CD4-positive, alpha-beta T cell treated with Interleukin-2 at 100 ng/mL for 4 hours (primary cell): ENCODE measurements at regions not wholly inside any gene's neighbourhood (a gene's known extent, or its start where the extent isn't known, plus 50 kb on each side); places are given as distances from the start of the nearest gene placed in this dataset.
A peak's percentile ranks its signal among the peaks of the same experiment; 100 is the strongest.
"Not testable (repeated sequence)": the region's sequence is repeated elsewhere in the genome, so short reads cannot be mapped to it uniquely, and the experiment has no call there.

Experiments used
- DNase-seq: peaks from one replicate; pipeline ENCODE4 v3.0.0-alpha.2; 2020; ENCODE audit warnings: low spot score

DNA sequence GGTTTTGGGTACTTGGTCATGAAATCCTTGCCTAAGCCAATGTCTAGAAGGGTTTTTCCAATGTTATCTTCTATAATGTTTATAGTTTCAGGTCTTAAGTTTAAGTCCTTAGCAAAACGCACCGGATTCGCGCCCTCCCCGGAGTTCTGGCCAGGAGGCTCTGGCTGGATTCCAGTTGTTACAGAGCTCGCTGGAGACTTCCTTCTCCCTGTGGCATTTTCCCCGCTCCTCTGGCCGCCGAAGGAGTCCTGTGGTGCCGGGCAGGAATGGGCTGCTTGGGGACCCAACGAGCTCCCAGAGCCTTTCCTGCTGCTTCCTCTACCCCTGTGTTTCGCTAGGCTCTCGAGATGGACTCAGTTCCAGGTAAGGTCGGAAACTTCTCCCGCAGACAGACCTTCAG is 335.9 kb downstream of the AEBP2 start:
- no peak for DNase-seq

DNA sequence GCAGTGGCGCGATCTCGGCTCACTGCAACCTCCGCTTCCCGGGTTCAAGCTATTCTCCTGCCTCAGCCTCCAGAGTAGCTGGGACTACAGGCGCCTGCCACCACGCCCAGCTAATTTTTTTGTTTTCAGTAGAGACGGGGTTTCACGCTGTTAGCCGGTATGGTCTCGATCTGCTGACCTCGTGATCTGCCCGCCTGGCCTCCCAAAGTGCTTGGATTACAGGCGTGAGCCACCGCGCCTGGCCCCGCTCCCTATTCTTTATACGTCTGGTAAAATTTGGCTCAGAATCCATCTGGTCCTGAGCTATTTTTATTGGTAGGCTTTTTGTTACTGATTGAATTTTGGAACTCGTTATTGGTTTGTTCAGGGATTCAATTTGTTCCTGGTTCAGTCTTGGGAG is 336.7 kb downstream of the AEBP2 start:
- DNase-seq, result not testable (repeated sequence)

DNA sequence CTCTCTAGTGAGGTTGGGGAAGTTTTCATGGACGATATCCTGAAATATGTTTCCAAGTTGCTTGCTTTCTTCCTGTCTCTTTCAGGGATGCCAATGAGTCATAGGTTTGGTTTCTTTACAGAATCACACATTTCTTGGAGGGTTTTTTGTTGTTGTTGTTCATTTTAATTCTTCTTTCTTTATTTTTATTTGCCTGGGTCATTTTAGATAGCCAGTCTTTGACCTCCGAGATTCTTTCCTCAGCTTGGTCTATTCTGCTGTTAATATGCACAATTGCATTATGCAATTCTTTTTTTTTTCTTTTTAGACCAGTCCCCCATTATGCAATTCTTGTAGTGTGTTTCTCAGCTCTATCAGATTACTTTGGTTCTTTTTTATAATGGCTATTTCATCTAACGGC is 338.9 kb downstream of the AEBP2 start:
- DNase-seq, result no peak

DNA sequence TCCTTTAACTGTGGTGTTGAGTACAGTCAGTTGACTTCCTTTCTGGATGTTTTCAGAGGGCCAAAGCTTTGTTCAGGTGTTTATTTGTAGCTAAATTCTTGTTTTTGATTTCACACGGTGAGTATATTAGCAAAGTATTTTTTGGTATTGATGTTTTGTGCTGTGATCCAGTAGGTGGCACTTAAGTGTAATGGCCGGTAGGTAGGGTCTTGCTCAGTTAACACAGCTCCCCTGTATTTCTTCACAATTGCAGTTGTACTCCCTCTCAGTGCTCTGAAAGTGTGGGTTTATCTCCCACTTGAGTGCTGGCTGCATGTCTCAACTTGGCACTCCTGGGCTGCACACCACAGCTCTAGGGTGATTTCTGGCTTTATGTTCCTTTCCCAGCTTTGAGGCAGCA is 339.5 kb downstream of the AEBP2 start:
- DNase-seq, result no peak

DNA sequence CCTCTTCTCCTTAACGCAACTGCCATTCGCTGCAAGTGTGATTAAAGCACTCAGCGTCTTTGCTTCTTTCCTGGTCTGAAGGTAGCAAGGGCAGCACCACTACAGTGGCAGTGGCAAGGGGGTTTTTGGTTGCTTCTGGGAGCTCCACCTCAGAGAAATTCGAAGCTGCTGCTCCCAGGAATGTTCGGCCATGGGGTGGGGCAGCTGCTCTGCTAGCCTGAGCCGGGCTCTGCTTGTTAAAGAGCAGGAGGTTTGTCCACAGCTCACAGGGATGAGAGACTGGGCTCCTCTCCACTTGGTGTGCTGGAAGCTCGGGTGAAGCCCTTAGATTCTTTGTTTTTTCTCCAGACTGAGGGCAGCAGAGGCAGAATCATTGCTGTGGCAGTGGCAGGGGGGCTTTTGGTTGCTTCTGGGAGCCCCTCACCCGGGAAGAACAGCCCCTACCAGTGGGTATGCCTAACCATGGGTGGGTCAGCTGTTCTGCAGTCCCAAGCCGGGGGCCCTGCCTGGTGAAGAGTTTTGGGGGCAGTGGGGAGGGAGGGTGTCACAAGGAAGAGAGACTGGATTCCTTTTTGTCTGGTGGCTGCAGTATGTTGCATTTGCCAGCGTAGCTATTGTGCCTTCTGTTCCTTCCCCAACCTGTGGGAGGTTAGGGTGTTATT is 340.2 kb downstream of the AEBP2 start:
- DNase-seq, result no peak

DNA sequence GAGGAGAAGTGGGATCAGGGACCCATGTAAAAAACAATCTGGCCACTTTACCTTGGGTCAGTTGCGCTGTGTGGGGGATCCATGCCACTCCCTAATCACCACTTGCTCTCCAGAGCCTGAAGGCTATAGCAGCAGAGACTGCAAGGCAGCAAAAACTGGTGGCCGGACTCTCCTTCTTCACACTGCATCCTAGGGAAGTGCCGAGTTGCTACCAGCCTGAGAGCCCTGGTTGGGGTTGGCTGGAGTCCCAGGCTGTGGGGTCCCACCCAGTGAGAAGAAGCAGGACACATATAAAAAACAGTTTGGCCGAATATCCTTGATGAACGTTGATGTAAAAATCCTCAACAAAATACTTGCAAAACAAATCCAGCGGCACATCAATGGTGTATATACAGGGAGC is 341.2 kb downstream of the AEBP2 start:
- DNase-seq, result no peak

DNA sequence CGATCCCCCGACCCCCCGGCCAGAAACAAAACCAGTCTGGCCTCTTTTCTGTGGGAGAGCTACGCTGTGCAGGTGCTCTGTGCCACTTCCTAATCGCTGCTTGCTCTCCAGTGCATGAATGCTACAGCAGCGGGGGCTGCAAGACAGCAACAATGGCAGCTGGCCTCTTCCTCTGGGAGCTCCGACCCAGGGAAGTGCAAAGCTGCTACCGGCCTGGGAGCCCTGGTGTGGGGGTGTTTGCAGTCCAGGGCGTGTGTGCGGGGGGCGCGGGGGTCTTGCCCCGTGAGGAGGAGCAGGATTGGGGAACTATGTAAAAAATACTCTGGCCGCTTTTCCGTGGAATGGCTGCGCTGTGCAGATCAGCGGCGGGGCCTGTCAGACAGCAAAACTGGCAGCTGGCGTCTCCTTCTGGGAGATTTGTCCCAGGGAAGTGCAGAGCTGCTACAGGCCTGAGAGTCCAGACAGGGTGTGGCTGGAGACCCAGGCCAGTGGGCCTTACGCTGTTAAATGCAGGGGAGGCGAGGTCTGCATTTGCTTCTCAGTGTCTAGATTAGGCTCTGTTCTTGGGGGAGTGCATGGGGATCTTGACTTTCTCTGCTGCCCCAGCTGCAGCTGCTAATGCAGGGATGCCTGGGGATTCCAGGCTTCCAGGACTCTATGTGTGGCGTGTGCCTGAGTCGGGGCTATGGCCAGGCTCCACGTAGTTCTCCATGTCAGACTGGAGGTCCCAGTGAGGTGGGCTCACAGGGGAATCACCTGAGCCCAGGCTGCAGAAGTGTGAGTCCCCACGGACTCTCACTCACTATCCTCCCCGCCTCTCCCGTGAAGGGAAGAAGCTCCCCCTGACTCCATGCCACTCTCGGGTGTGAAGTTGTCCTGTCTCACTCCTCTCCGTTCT is 344.5 kb downstream of the AEBP2 start:
- no peak for DNase-seq

DNA sequence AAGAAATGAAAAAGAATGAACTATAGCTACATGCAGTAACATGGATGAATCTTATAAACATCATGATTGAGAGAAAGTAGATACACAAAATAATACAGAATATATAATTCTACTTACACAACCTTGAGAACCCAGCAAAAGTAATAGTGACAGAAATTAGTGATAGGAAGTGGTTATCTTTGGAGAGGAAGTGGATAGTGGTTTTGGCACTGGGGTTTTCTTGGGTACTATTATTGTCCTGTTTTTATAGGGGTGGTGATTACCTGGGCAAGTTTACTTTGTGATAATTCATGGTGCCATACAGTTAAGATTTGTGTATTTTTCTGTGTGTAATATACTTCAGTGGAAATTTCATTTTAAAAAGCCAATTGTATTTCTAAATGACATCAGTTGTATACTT is 352.7 kb downstream of the AEBP2 start:
- DNase-seq, result peak; percentile 10

DNA sequence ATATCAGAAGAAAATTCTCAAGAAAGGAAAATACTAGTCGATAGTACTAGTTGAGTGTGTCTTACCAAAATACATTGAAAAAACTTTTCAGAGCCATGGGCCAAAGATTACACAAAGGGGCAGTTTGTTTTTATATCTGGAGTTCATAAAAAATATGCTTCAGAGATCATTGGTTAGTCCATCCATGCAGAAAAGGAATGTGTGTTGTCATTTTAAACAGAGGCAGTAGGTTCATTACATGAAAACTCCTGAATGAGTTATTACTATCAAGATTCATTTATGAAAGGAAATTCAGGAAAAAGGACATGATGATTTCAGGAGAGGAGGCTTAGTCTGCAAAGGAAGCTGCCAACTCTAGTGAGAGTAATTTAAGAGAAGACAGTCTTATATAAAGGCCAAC is 354.8 kb downstream of the AEBP2 start:
- no peak for DNase-seq

DNA sequence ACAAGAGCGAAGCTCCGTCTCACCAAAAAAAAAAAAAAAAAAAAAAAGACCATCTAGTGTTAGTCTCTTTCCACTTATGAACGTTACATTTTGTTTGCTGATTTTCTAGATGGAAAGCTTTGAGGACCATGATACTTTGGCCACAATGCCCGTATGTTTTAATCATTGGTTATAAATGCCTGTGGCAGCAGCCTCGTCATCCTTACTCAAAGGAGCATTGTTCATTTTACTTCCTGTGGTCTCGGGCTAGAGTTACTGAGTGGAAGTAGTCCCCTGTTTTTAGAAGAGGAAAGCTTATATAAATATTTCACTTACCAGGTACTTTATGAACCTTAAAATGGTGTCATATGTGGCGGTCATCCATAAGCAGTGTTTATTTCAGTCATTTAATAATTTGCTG is 359.9 kb downstream of the AEBP2 start:
- no peak for DNase-seq

DNA sequence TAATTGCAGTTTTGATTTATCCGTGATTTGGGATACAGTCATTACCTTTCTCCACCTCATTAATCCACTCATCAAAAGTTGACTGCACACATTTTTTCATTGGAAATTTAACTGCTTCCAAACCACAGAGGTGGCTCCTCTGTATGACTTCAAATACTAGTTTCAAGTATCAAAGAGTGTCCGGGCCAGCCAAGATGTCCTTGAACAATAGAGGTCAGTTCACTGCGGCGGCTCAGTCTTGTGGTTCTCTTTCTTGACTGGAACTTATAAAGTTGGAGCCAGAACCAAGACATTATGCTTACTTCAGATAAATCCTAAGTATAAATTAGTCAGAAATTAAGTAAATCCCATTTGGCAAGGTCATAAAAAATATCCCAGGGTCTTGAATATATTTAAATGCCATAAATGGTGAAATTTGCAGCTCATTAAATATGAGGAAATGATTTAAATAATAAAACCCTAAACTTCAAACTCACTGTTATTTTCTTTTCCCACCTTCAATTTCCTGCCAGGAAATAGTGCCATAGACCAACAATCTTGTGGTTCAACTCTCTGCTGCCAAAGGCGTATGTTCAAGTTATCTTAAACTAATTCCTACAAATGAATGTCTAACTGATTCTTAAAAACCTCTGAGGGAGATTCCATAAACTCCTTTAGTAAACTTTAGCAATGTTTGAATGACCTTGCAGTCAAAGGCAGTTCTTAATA is 360.8 kb downstream of the AEBP2 start:
- no peak for DNase-seq

DNA sequence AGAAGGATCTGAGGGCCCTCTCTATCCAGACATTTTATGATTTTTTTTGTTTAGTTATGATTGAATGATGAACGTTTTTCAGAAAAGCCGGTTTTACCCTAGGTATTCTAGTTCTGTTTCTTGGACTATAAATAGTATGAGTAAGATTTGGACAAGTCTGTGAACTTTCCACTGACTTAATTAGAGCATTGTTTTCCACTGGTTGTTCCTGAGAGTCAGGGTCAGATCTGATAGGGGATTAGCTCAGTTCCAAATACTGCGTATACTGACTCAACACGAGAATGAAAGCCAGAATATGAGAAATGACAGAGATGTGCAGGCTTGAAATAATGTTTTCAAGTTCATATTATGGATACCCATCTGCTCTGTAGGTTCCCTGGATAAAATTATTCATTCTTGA is 361.6 kb downstream of the AEBP2 start:
- DNase-seq, result no peak

DNA sequence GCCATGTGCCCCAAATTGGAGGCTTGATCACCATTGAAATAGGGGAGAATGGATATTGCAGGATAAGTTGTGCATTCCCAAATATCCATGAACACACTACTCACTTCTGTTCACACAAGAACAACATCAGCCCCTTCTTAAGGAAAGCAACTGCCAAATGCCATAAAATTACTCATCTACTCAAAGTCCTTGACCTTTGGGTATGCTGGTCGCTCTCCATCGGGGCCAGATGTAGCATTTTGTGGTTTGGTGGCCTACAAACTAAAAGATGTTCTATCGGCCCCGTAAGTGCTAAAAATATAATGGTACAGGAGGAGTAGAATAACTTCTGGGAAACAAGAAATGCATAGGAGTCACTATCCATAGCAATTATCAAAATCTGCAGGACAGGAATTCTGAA is 362.6 kb downstream of the AEBP2 start:
- DNase-seq, result no peak

DNA sequence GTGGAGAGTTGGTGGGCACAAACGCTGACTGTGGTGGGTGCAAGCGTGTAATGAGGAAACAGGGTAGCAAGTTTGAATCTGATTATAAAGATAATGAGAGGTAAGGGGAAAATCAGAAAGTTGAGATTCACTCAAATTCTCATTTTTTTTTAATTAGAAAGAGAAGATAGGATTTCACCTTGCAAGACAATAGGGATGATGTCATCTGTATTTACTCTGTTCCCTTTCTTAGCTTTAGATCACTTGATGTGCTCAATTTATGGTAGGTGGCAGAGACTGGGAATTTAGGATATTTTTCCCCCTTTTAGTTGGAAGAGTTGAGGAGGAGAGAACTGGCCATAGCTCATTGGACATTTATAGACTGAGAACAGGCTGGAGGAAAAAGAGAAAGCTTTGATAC is 363.6 kb downstream of the AEBP2 start:
- DNase-seq, result no peak

DNA sequence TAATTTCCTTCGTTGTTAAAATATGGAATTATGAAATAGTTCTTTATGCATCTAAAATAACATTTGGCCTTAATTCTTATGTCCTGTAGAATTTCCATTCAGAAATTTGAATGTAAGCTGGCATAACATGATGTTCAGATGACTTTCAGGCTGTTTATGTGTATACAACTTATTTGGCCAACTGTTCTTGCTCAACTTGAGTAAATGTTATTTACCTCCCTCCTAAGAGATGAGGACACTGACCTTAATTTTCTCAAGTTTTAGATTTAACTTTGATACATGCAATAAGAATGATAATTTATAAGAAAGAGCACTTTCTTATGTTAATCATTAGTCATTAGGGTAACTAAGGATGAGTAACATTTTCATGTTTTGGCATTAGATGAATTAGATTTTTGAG is 365.4 kb downstream of the AEBP2 start:
- no peak for DNase-seq

DNA sequence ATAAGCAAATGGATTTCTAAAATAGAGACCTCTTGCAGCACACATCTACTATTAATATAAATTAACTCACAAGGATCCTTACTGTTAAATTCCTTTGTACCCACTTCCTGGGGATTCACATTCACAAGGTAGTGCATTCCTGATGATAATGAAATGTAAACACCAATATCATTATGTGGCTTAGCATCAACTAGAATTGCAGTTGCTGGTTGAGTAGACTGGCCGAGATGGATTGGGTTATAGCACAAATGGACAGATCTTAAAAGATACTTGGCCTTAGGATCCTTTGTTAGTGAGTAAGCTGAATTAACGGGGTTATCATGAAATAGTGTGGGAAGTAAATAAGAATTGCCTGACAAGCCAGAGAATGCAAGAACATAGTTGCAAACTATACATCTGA is 369.1 kb downstream of the AEBP2 start:
- DNase-seq, result no peak

DNA sequence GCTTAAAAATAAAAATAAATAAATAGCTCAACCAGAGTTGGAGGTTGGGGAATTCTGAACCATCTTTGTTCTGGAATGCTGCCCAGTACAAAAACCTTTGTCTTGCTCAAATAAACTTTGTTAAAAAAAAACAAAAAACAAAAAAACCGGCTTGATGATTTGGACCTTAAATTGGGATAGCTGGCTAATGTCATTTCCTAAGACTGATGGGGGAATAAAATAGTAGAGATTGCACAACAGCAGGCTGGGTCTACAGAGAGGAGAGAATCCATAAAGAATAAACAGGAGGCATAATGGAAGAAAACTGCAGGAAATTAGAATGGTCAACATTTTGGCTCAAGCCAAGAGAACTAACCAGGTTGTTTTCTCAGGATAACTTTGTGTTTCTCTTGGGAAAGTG is 370.9 kb downstream of the AEBP2 start:
- no peak for DNase-seq

DNA sequence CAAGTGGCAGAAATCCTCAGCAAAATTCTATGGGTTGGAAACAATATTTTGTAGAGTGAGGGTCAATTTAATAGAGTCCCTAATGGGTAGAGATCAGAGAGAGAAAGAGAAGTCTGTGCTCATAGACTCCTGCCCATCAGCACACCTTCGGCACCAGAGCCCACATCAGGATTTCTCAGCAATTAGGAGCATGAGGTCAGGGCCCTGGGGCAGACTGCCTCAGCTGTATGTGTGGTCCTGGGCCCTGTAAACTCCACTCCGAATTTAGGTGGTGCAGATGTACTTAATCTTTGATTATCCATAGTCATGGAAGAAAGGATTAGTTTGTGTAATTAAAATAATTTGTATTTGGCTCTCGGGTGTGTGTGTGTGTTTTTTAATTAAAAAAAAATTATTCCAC is 372.6 kb downstream of the AEBP2 start:
- DNase-seq, result no peak

DNA sequence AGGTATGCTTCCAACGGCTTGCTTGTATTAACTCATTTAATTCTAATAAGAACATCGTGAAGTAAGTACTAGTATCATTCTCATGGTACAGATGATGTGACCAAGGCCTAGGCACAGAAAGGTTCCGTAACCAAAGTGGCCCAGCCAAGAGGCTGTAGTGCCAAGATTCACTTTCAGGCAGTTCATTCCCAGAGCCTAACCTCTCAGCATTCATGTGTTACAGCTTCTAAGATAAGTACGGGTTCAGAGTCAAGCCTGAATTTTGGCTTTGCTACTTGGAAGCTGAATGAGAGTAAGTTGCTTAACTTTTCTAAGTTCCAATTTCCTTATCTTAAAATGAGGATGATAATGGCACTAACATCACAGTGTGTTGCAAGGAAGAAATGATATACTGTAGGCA is 379.9 kb downstream of the AEBP2 start:
- DNase-seq, result no peak

DNA sequence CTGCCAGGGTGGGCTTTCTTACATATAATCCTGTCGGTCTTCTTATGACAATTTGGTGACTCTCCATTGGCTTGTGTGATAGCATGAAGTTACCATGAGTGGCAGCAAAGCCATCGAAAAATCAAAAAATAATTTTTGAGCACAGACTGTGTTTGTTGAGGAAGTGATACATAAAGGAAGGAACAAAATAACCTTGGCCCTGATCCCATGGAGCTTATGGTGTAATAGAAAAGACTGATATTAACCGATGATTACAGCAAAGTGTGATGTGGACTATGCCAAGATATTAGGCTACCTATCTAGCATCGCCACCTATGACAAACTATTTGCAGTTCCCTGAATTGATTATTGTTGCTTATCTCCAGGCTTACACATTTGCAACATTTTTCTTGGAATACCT is 383.2 kb downstream of the AEBP2 start:
- no peak for DNase-seq

DNA sequence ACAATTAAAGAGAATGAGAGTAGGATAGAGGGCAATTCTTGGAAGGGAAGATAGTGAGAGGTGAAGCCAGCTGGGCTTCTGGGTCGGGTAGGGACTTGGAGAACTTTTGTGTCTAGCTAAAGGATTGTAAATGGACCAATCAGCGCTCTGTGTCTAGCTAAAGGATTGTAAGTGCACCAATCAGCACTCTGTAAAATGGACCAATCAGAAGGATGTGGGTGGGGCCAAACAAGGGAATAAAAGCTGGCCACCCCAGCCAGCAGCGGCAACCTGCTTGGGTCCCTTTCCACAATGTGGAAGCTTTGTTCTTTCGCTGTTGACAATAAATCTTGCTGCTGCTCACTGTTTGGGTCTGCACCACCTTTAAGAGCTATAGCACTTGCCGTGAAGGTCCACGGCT is 384.0 kb downstream of the AEBP2 start:
- not testable (repeated sequence) for DNase-seq

DNA sequence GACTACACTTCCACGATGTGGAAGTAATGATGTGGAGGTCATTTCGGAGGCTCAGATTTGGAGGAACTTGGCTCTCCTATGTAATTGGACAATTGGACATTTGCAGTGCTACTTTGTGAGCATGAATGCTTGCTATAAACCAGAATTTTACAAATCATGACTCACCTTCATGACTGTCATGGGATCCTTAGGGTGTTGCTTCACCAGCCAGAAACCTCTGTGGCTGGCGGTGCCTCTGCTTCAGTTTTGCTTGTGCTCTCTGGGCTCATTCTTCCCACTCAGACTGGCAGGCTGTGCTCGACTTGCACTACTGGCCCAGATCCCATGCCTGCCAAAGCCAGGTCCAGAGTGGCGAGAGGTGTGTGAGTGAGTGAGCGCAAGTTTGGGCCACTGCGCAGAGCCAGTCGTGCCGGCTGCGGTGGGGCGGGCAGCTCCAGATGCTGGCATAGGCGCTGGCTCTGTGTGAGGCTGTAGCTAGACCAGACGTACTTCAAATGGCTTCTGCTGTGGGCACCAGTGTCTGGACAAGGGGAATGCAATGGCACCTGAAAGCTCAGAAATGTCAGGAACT is 387.8 kb downstream of the AEBP2 start:
- no peak for DNase-seq
